Activated CD4-positive, alpha-beta memory T cell treated with anti-CD3 and anti-CD28 coated beads, Interleukin-2, amount 10 ng/mL, durations not matched to agents 7 days and 5 days (primary cell): ENCODE measurements at regions not wholly inside any gene's neighbourhood (a gene's known extent, or its start where the extent isn't known, plus 50 kb on each side); places are given as distances from the start of the nearest gene placed in this dataset.
A peak's percentile ranks its signal among the peaks of the same experiment; 100 is the strongest.

Experiments
- CTCF ChIA-PET: fragments of 350-600 bp; sonication (Branson Sonifier 250); formaldehyde crosslinking; loops from one replicate; lab custom pipeline; 2021; ENCODE audit warnings: antibody characterized with exemption, inconsistent platforms; lab: Charles Lee
- POLR2A ChIA-PET: fragments of 350-600 bp; sonication (Branson Sonifier 250); formaldehyde crosslinking; loops from one replicate; lab custom pipeline; 2021; ENCODE audit warnings: antibody characterized with exemption; lab: Charles Lee
- DNase-seq: peaks from one replicate; pipeline ENCODE4 v3.0.0-alpha.2; 2020
- H3K27ac Mint-ChIP-seq: one replicate; pipeline ENCODE4 v1.8.0; 2021; ENCODE audit warnings: mild to moderate bottlenecking, mixed read lengths
- H3K27me3 Mint-ChIP-seq: one replicate; pipeline ENCODE4 v1.8.0; 2021; ENCODE audit warnings: mixed read lengths
- H3K36me3 Mint-ChIP-seq: one replicate; pipeline ENCODE4 v1.8.0; 2021; ENCODE audit warnings: low read depth, mixed read lengths
- H3K4me1 Mint-ChIP-seq: one replicate; pipeline ENCODE4 v1.8.0; 2021; ENCODE audit warnings: mixed read lengths
- H3K4me3 Mint-ChIP-seq: one replicate; pipeline ENCODE4 v1.8.0; 2021; ENCODE audit warnings: mild to moderate bottlenecking, mixed read lengths
- H3K9me3 Mint-ChIP-seq: one replicate; pipeline ENCODE4 v1.8.0; 2021; ENCODE audit warnings: mixed read lengths

DNA sequence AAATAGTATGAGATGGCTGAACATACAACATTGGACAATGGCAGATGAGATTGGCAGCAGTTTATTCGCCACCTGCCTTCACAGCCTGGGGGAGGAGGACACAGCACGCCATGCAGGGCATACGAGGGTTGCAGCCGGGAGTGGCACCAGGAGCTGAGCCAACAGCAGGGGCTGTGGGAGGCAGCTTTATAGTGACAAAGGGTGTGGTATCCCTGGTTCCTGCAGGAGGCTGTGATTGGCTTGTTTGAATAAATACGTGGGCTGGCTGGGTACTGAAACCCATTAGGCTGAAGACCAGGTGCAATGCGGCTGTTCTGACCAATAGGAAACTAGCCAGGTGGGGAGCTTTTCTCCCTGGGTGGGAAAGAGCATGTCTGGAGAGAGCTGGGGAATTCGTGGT, 68.9 kb upstream of the LEP start:
- ChIA-PET POLR2A (no interaction called here), CTCF (interaction anchor here (1.3 kb wide), 1 partner anchor 37 kb away, joined by 5 read pairs; no protein-coding TSS in a partner anchor)
- Mint-ChIP-seq H3K36me3 (no peaks in the 10 kb centered on the region), H3K9me3 (no peaks in the 10 kb centered on the region), H3K4me1 (peaks cover 19% of the 10 kb centered on the region), H3K4me3 (no peak overlapping the region), H3K27me3 (peaks cover 60% of the 10 kb centered on the region), H3K27ac (no peak overlapping the region)
- no peak for DNase-seq

DNA sequence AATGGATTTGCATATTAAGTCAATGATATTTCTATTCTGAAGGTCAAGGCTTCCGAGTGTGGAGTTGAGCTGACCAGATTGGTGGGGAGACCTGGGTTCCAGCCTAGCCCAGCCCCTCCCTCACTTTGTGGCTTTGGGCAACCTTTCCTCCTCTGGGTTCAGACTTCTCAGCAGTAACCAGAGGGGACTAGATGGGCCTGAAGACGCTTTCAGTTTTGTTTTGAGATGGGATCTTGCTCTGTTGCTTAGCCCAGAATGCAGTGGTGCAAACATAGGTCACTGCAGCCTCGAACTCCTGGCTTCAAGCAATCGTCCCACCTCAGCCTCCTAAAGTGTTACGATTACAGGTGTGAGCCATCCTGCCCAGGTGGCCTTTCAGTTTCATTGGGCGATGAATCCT, 68.1 kb upstream of the LEP start:
- no peak overlapping the region for H3K4me3 Mint-ChIP-seq
- peaks cover 61% of the 10 kb centered on the region for H3K27me3 Mint-ChIP-seq
- POLR2A ChIA-PET = no interaction called here
- H3K9me3 Mint-ChIP-seq = no peaks in the 10 kb centered on the region
- no peak overlapping the region for H3K27ac Mint-ChIP-seq
- CTCF ChIA-PET = no interaction called here
- no peaks in the 10 kb centered on the region for H3K36me3 Mint-ChIP-seq
- peaks cover 16% of the 10 kb centered on the region for H3K4me1 Mint-ChIP-seq
- DNase-seq = no peak

DNA sequence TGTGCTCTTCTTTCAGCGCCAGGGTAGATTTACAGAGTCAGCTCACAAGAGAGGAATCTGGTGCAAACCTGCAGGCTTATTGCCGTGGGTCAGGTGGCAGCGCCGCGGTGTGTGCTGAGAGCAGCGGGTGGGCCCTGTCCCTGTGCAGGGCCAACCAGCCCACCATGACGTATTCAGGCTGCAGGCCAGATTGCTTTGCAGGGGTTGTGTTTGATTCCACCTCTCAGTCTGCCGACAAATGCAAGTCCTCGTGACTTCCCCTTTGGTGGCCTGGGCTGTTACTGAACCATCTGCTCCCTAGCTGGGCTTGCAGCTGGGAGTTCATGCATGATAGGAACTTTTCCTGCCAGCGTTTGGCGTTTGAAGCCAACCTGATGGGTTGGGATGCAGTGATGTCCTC, 66.7 kb upstream of the LEP start:
- H3K4me3 Mint-ChIP-seq = no peak overlapping the region
- peaks cover 5% of the 10 kb centered on the region for H3K4me1 Mint-ChIP-seq
- POLR2A ChIA-PET = interaction anchor here (1.0 kb wide), 1 partner anchor 19 kb away, joined by 3 read pairs; no protein-coding TSS in a partner anchor
- H3K27me3 Mint-ChIP-seq = peaks cover 54% of the 10 kb centered on the region
- CTCF ChIA-PET = no interaction called here
- no peaks in the 10 kb centered on the region for H3K9me3 Mint-ChIP-seq
- no peak overlapping the region for H3K27ac Mint-ChIP-seq
- no peak for DNase-seq
- no peaks in the 10 kb centered on the region for H3K36me3 Mint-ChIP-seq

- Mint-ChIP-seq H3K36me3 (no peaks in the 10 kb centered on the region), H3K9me3 (no peaks in the 10 kb centered on the region), H3K4me3 (no peak overlapping the region), H3K4me1 (peaks cover 5% of the 10 kb centered on the region), H3K27ac (no peak overlapping the region), H3K27me3 (peaks cover 48% of the 10 kb centered on the region)
- ChIA-PET POLR2A (no interaction called here), CTCF (interaction anchor here (0.7 kb wide), 1 partner anchor 22 kb away, joined by 3 read pairs; no protein-coding TSS in a partner anchor)
- DNase-seq = no peak
These were observed 64.4 kb upstream of the LEP start for GRCh38 chr7:128176696-128177095.

DNA sequence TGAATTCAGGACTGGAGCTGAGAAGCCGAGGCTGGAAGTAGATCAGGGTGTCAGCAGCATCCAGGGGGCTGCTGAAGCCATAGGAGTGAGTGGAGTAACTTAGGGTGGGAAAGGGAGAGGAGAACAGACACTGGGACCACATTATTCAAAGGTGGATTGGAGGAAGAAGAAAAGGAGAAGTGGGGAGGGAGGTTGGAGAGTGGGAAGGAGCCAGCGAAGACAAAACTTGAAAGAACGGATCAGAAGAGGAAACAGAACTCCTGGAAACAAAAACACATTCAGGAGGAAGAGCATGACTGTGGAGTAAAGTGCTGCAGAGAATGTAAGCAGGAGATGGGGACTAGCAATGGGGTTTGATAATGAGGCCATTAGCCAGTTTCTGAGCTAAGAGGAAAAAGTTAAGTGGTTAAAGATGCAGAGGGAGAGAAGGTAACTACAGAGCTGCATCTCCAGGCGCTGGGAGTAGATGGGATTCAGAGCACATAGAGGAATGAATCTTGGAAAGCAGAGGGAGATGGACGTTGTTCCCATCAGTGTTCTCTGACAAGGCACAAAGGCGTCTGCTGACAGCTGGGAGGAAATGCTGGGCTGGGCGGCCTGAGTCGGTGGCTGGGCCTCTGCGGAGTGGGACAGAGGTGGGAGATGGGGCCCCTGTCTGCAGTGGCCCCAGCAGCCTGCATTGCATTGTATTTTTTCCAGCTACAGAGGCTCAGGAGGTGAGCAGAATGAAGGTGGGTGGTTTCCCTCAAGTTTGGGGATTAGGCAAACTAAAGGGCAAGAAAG, 63.1 kb upstream of the LEP start:
- no peak overlapping the region for H3K4me3 Mint-ChIP-seq
- no peaks in the 10 kb centered on the region for H3K36me3 Mint-ChIP-seq
- H3K27ac Mint-ChIP-seq = no peak overlapping the region
- peaks cover 55% of the 10 kb centered on the region for H3K27me3 Mint-ChIP-seq
- peaks cover 3% of the 10 kb centered on the region for H3K4me1 Mint-ChIP-seq
- H3K9me3 Mint-ChIP-seq = no peaks in the 10 kb centered on the region
- CTCF ChIA-PET = no interaction called here
- POLR2A ChIA-PET = no interaction called here
- no peak for DNase-seq

DNA sequence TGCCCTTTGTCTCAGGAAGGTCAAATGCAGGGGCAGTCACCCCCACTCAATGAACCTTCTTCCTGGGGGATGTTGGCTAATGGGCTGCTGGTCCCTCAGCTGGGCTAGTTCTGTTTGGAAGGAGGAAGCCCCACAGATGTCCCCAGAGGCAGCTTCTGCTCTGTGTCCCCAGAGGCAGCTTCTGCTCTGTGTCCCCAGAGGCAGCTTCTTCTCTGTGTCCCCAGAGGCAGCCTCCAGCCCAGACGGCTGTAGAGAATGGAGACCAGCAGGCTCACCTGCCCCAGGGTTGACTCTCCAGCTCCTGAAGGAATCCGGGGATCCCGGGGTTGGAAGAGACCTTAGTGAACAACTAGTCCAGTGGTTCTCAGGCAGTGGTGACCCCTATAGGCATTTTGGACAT, 62.5 kb upstream of the LEP start:
- Mint-ChIP-seq H3K36me3 (no peaks in the 10 kb centered on the region), H3K4me1 (no peaks in the 10 kb centered on the region), H3K27me3 (peaks cover 53% of the 10 kb centered on the region), H3K9me3 (no peaks in the 10 kb centered on the region), H3K4me3 (no peak overlapping the region), H3K27ac (no peak overlapping the region)
- CTCF ChIA-PET = no interaction called here
- POLR2A ChIA-PET = no interaction called here
- no peak for DNase-seq

- Mint-ChIP-seq H3K27ac (no peak overlapping the region), H3K4me3 (no peak overlapping the region), H3K4me1 (no peaks in the 10 kb centered on the region), H3K9me3 (peaks cover 3% of the 10 kb centered on the region), H3K36me3 (no peaks in the 10 kb centered on the region), H3K27me3 (peaks cover 36% of the 10 kb centered on the region)
- no peak for DNase-seq
- POLR2A ChIA-PET = interaction anchor here (0.6 kb wide), 1 partner anchor 34 kb away, joined by 4 read pairs; no protein-coding TSS in a partner anchor
- CTCF ChIA-PET = no interaction called here
These were observed 52.5 kb upstream of the LEP start for GRCh38 chr7:128188396-128189230.

- Mint-ChIP-seq H3K27me3 (peaks cover 35% of the 10 kb centered on the region), H3K9me3 (peaks cover 8% of the 10 kb centered on the region), H3K4me3 (no peak overlapping the region), H3K27ac (no peak overlapping the region), H3K4me1 (peaks cover 3% of the 10 kb centered on the region), H3K36me3 (peaks cover 3% of the 10 kb centered on the region)
- CTCF ChIA-PET = no interaction called here
- DNase-seq = no peak
- POLR2A ChIA-PET = no interaction called here
These were observed 51.7 kb upstream of the LEP start for GRCh38 chr7:128189231-128189930.

GRCh38 chr7:128190051-128190647, 50.9 kb upstream of the LEP start:
- Mint-ChIP-seq H3K27me3 (peaks cover 40% of the 10 kb centered on the region), H3K36me3 (peaks cover 10% of the 10 kb centered on the region), H3K27ac (no peak overlapping the region), H3K9me3 (peaks cover 15% of the 10 kb centered on the region), H3K4me3 (no peak overlapping the region), H3K4me1 (peaks cover 8% of the 10 kb centered on the region)
- DNase-seq = peak; percentile 9
- POLR2A ChIA-PET = no interaction called here
- CTCF ChIA-PET = no interaction called here

DNA sequence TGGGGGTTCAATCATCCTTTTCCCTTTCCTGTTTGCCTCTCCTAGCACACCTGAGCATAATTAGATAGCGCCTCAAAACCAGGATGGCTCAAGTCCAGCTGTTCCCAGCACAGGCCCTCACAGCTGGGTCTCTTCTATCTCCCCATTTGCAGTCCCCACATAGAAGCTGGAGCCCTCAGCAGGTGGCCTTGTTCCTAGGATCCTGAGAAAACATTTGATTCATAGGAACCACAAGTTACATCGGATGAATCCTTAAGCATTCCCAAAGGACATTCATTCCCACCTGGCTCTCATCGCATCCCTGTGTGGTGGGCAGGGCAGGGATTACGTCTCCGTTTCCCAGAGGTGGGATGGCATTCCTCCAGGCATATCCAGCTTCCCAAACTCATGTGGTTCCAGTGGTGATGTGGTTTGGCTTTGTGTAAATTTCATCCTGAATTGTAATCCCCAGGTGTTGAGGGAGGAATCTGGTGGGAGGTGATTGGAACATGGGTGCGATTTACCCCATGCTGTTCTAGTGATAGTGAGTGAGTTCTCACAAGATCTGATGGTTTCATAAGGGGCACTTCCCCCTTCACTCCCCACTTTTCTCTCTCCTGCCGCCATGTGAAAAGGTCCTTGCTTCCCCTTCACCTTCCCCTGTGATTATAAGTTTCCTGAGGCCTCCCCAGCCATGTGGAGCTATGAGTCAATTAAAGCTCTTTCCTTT, 49.8 kb upstream of the LEP start:
- ChIA-PET CTCF (interaction anchor here (1.0 kb wide), 1 partner anchor 18 kb away, joined by 3 read pairs; no protein-coding TSS in a partner anchor), POLR2A (no interaction called here)
- H3K4me3 Mint-ChIP-seq = no peak overlapping the region

More for the DNA sequence above, 49.8 kb upstream of the LEP start:
- DNase-seq = peak; percentile 4
- Mint-ChIP-seq H3K27me3 (peaks cover 34% of the 10 kb centered on the region), H3K36me3 (peaks cover 10% of the 10 kb centered on the region), H3K4me1 (peaks cover 8% of the 10 kb centered on the region), H3K27ac (no peak overlapping the region), H3K9me3 (peaks cover 19% of the 10 kb centered on the region)
